ENCODE measurements at regions not wholly inside any gene's neighbourhood (a gene's known extent, or its start where the extent isn't known, plus 50 kb on each side); places are given as distances from the start of the nearest gene placed in this dataset.
A peak's percentile ranks its signal among the peaks of the same experiment; 100 is the strongest.
"Not testable (repeated sequence)": the region's sequence is repeated elsewhere in the genome, so short reads cannot be mapped to it uniquely, and the experiment has no call there.

DNA sequence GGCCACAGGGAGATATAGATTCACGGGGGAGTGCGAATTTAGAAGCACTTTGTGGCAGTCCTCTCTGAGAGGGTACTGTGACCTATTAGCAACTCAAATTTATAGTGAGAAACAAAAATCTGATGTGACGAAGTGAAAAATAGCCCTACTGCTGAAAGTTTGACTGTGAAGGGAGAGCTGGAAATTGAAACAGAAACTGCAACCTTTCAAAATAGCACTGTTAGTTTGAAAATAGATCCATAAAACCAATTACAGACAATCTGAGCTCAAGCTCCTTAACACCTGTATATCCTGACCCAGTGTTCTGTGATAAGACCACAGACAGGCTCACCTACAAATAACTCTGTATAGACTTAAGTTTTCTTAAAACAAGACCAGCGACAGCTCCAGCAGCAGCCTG lies 420.1 kb downstream of the IRX1 start:
- Mint-ChIP-seq H3K4me3 (no peak overlapping the region), H3K9me3 (peaks cover 4% of the 10 kb centered on the region), H3K36me3 (no peaks in the 10 kb centered on the region), H3K4me1 (ENCODE audit: low read depth in 2 of 2) (peaks cover 0 to 39% of the 10 kb centered on the region in 2 donors), H3K27me3 (no peaks in the 10 kb centered on the region), H3K27ac (peak overlapping the region in 1 of 2 donors; percentile 70)
- ATAC-seq: peak in 1 of 2 donors; percentile 60
- no peak for DNase-seq (ENCODE audit: low spot score)

GRCh38 chr5:4017076-4017803 lies 421.6 kb downstream of the IRX1 start:
- H3K4me3 Mint-ChIP-seq: no peak overlapping the region
- DNase-seq (ENCODE audit: low spot score) (no peak), ATAC-seq (no peak)
- H3K4me1 Mint-ChIP-seq (ENCODE audit: low read depth in 2 of 2): peaks cover 0 to 39% of the 10 kb centered on the region in 2 donors
- H3K27me3 Mint-ChIP-seq: no peaks in the 10 kb centered on the region
- H3K27ac Mint-ChIP-seq: peak overlapping the region in 1 of 2 donors; percentile 70
- no peaks in the 10 kb centered on the region for H3K36me3 Mint-ChIP-seq
- H3K9me3 Mint-ChIP-seq: peaks cover 4% of the 10 kb centered on the region

DNA sequence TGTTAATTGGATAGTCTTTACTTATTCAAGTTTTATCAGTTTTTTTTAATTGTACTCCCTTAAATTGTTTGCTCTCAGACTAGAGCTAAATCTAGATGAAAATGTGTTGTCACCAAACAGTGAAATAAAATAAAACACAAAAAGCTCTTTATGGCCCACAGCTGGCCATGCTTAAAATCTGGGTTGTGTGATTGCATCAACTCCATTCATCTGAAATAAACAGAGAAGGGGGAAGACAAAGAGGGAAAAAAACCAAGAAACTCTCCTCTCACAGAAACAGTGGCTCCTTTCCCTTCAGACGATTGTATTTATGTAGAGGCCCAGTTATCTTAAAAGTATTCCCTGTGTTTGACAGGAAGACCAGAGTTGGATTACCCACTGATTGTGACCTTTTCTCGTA lies 422.4 kb downstream of the IRX1 start:
- H3K4me1 Mint-ChIP-seq (ENCODE audit: low read depth in 2 of 2): peaks cover 0 to 39% of the 10 kb centered on the region in 2 donors
- no peaks in the 10 kb centered on the region for H3K27me3 Mint-ChIP-seq
- H3K36me3 Mint-ChIP-seq: no peaks in the 10 kb centered on the region
- no peak for DNase-seq (ENCODE audit: low spot score)
- peaks cover 4% of the 10 kb centered on the region for H3K9me3 Mint-ChIP-seq
- peak overlapping the region in 1 of 2 donors; percentile 87 for H3K27ac Mint-ChIP-seq
- ATAC-seq: no peak
- no peak overlapping the region for H3K4me3 Mint-ChIP-seq

GRCh38 chr5:4019009-4019769 lies 423.6 kb downstream of the IRX1 start:
- H3K27ac Mint-ChIP-seq: peak overlapping the region in 1 of 2 donors; percentile 87
- ATAC-seq (peak in 1 of 2 donors; percentile 61), DNase-seq (ENCODE audit: low spot score) (no peak)
- peaks cover 4% of the 10 kb centered on the region for H3K9me3 Mint-ChIP-seq
- no peaks in the 10 kb centered on the region for H3K36me3 Mint-ChIP-seq
- H3K4me3 Mint-ChIP-seq: no peak overlapping the region
- peaks cover 0 to 39% of the 10 kb centered on the region in 2 donors for H3K4me1 Mint-ChIP-seq (ENCODE audit: low read depth in 2 of 2)
- no peaks in the 10 kb centered on the region for H3K27me3 Mint-ChIP-seq

DNA sequence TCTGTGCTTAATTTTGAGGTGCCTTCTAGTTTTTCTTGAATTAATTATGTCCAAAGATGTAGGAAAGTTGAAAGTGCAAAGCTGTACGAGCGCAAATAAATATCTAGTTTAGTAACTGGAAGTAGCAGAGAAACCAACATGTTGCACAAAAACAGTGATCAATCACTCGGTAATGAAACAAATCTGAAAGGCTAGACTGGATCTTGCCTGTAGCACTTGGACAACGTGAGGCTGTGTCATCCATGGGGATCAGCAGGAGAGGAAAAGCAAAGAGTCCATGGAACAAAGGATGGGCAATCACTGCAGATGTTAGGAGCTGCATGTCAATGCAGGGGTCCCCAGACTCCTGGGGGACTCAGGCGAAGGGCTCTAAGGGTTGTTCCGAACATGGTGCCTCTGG lies 424.2 kb downstream of the IRX1 start:
- ATAC-seq (no peak), DNase-seq (ENCODE audit: low spot score) (no peak)
- Mint-ChIP-seq H3K27ac (peak overlapping the region in 1 of 2 donors; percentile 87), H3K36me3 (no peaks in the 10 kb centered on the region), H3K9me3 (peaks cover 4% of the 10 kb centered on the region), H3K4me1 (ENCODE audit: low read depth in 2 of 2) (peaks cover 0 to 39% of the 10 kb centered on the region in 2 donors), H3K4me3 (no peak overlapping the region), H3K27me3 (no peaks in the 10 kb centered on the region)

GRCh38 chr5:4020400-4020799 lies 424.8 kb downstream of the IRX1 start:
- ATAC-seq (no peak), DNase-seq (ENCODE audit: low spot score) (no peak)
- H3K4me3 Mint-ChIP-seq: no peak overlapping the region
- H3K36me3 Mint-ChIP-seq: no peaks in the 10 kb centered on the region
- H3K9me3 Mint-ChIP-seq: peaks cover 4% of the 10 kb centered on the region
- peak overlapping the region in 1 of 2 donors; percentile 87 for H3K27ac Mint-ChIP-seq
- no peaks in the 10 kb centered on the region for H3K27me3 Mint-ChIP-seq
- peaks cover 0 to 38% of the 10 kb centered on the region in 2 donors for H3K4me1 Mint-ChIP-seq (ENCODE audit: low read depth in 2 of 2)

DNA sequence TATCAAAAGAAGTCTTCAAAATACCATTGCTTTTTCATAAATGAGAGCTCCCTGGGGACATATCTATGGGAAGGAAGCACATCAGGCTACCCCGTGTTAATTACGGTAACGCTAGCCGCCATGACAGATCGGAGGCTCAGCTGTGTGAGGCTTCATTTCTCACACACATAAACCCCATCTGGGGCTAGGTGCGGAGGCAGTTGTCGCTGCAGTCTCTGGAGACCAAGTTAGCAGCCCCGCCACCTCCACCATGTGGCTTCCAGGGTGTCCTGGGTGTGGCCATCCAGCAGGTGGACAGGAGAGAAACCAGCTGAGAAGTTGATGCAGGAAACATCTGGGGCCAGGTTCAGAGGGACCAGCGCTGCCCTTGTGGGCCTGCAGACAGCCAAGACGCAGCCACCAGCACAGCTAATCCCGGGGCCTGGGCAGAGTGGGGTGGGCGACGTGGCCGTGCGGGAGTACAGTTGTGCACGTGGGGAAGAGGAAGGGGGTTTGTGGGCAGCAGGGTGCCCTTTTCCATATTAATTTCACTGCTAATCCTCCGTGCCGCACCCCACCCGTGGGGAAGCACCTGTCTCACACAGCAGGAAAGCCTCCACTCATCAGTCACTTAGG lies 426.5 kb downstream of the IRX1 start:
- DNase-seq (ENCODE audit: low spot score) (no peak), ATAC-seq (no peak)
- H3K27me3 Mint-ChIP-seq: no peaks in the 10 kb centered on the region
- no peak overlapping the region for H3K27ac Mint-ChIP-seq
- peaks cover under 1% of the 10 kb centered on the region for H3K9me3 Mint-ChIP-seq
- H3K4me3 Mint-ChIP-seq: no peak overlapping the region
- peaks cover 0 to 24% of the 10 kb centered on the region in 2 donors for H3K4me1 Mint-ChIP-seq (ENCODE audit: low read depth in 2 of 2)
- H3K36me3 Mint-ChIP-seq: no peaks in the 10 kb centered on the region

GRCh38 chr5:4023091-4023752 lies 427.6 kb downstream of the IRX1 start:
- Mint-ChIP-seq H3K4me3 (no peak overlapping the region), H3K27me3 (no peaks in the 10 kb centered on the region), H3K36me3 (no peaks in the 10 kb centered on the region), H3K9me3 (no peaks in the 10 kb centered on the region), H3K27ac (no peak overlapping the region), H3K4me1 (ENCODE audit: low read depth in 2 of 2) (peaks cover 0 to 23% of the 10 kb centered on the region in 2 donors)
- ATAC-seq (no peak), DNase-seq (ENCODE audit: low spot score) (no peak)

- ATAC-seq: no peak
- H3K27me3 Mint-ChIP-seq: no peaks in the 10 kb centered on the region
- no peak overlapping the region for H3K27ac Mint-ChIP-seq
- no peaks in the 10 kb centered on the region for H3K9me3 Mint-ChIP-seq
- peaks cover 0 to 17% of the 10 kb centered on the region in 2 donors for H3K4me1 Mint-ChIP-seq (ENCODE audit: low read depth in 2 of 2)
- no peak for DNase-seq (ENCODE audit: low spot score)
- no peak overlapping the region for H3K4me3 Mint-ChIP-seq
- no peaks in the 10 kb centered on the region for H3K36me3 Mint-ChIP-seq
These were observed 428.2 kb downstream of the IRX1 start for GRCh38 chr5:4023753-4024335.

- H3K9me3 Mint-ChIP-seq: peaks cover 5% of the 10 kb centered on the region
- H3K4me1 Mint-ChIP-seq (ENCODE audit: low read depth in 2 of 2): peaks cover 0 to 6% of the 10 kb centered on the region in 2 donors
- no peak overlapping the region for H3K4me3 Mint-ChIP-seq
- ATAC-seq (no peak), DNase-seq (ENCODE audit: low spot score) (no peak)
- H3K27ac Mint-ChIP-seq: peak overlapping the region in 1 of 2 donors; percentile 63
- H3K36me3 Mint-ChIP-seq: peaks cover 5% of the 10 kb centered on the region
- peaks cover 0 to 3% of the 10 kb centered on the region in 2 donors for H3K27me3 Mint-ChIP-seq
These were observed 431.6 kb downstream of the IRX1 start for GRCh38 chr5:4027088-4027734.

DNA sequence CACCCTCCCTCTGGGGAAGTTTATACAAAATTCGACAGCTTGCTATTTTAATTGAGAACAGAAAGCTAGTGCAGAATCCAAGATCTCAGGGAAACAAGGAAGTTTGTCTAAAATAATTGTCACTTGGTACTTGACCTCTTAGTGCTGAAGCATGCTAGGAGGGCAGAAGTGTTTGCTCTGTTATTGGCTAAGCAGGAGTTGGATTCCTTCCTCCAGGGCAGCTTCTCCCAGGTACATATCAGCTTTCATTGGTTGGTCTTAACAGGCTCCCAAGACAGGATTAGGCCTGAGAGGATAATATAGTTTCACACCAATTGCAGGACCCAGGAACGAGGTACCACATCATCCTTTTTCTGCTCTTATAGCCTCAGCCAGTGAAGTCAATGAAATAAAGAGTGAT lies 432.8 kb downstream of the IRX1 start:
- peaks cover 5% of the 10 kb centered on the region for H3K36me3 Mint-ChIP-seq
- peaks cover 5% of the 10 kb centered on the region for H3K9me3 Mint-ChIP-seq

GRCh38 chr5:4033546-4033945 lies 437.9 kb downstream of the IRX1 start:
- Mint-ChIP-seq H3K27me3 (peaks cover 0 to 12% of the 10 kb centered on the region in 2 donors), H3K27ac (peak overlapping the region in 1 of 2 donors; percentile 54), H3K4me1 (ENCODE audit: low read depth in 2 of 2) (peaks cover 0 to 17% of the 10 kb centered on the region in 2 donors)
- not testable (repeated sequence) for ATAC-seq; H3K36me3 Mint-ChIP-seq; DNase-seq (ENCODE audit: low spot score); H3K9me3 Mint-ChIP-seq; H3K4me3 Mint-ChIP-seq

More for the DNA sequence above, 432.8 kb downstream of the IRX1 start:
- Mint-ChIP-seq H3K4me1 (ENCODE audit: low read depth in 2 of 2) (peaks cover 0 to 6% of the 10 kb centered on the region in 2 donors), H3K4me3 (no peak overlapping the region), H3K27me3 (peaks cover 0 to 6% of the 10 kb centered on the region in 2 donors), H3K27ac (no peak overlapping the region)
- ATAC-seq: no peak
- DNase-seq (ENCODE audit: low spot score): no peak

DNA sequence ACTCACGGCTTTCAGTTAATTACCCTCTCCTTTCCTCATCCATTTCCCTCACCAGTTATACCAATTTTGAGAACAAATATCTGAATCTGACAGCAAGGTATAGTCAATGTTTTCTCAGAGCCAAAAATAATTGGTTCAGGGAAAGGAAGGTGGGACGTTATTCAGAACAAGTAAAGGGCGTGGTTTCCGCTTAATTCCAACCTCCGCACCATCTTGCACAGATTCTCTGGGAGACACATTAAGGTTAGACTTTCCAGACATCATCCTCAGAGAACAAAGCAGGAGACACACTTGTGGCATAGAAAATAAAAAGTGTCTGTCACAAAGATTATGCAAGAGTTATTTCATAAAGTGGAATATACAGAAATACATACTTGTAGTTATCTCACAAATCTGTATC lies 441.2 kb downstream of the IRX1 start:
- Mint-ChIP-seq H3K9me3 (peaks cover 10% of the 10 kb centered on the region), H3K27ac (peak overlapping the region in 1 of 2 donors; percentile 93), H3K4me3 (no peak overlapping the region), H3K27me3 (peaks cover 0 to 8% of the 10 kb centered on the region in 2 donors), H3K36me3 (peaks cover 21% of the 10 kb centered on the region), H3K4me1 (ENCODE audit: low read depth in 2 of 2) (peaks cover 0 to 39% of the 10 kb centered on the region in 2 donors)
- DNase-seq (ENCODE audit: low spot score) (no peak), ATAC-seq (no peak)
